M059J (cell line): ENCODE measurements at regions not wholly inside any gene's neighbourhood (a gene's known extent, or its start where the extent isn't known, plus 50 kb on each side); places are given as distances from the start of the nearest gene placed in this dataset.

Experiments
- DNase-seq: peaks from one replicate; pipeline ENCODE4 v3.0.0-alpha.2; 2012; ENCODE audit warnings: low read depth

DNA sequence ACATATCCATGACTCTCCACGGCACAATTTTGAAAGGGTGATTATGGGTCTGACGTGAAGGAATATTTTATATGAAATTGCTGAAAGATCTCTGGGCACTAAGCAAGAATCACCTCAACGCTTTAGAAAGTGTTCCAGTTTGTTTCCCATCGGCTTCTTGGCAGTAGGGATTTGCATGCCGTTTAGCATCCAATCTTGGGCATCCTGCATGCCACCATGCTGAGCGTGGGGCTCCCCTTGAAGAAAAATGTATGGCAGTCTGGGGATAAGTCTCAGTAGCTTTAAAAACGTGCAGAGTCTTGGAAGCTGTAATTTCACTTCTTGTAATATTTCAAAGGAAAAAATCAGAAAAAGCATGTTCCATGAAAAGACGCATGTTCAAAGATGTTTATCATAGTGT is 151.7 kb downstream of the DMRT2 start:
- no peak for DNase-seq

DNA sequence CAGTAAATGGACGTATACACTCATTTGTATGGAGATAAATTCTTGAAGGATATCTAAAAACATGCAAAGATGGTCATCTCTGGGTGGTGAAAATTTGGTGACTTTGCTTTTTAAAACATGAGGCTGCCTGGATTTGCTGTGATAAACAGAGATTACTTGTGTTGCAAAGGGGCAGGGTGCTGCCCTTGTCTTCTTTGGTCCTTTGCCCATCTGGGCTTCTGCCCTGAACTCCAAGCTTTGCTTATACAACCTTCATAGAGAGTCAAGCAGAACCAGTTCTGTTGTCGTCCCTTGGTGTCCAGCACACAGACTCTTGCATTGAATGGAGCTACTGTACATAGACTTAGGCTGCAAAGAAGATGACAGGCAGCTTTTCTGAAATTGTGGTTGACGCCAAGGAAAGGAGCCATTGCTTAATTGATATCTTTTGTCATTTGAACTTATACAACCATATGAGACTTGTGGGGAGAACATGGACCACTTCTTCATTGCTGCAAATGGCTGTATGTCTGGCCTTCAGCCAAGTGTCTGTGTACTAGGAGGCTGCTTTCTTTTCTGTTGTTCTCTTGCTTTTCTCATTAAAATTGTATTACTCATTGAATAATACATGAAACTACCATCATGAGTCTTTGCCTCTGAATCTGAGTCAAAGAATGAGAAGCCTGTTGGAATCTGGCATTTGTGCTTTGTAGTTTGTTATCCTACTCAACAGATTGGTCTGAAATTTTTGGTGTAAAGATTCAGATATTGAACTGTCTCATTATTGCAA is 152.5 kb downstream of the DMRT2 start:
- no peak for DNase-seq

DNA sequence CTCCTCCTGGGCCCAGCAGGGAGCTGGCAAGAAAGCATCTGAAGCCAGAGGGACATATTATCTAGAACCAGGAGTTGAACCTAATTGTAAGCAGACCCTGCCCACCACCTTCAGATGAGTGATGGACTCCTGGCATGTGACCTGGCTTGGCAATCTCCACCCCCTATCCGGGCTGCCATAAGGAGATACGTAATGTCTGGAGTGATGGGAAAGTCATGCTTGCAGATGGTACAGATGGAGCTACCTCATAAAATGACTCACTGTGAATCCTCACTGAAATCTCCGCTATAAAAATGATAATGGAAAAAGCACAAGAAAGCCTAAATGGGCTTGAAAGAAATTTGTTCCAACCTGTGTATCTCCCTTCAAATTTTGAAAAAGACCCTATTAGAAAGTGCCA is 157.5 kb downstream of the DMRT2 start:
- peak; percentile 45 for DNase-seq

DNA sequence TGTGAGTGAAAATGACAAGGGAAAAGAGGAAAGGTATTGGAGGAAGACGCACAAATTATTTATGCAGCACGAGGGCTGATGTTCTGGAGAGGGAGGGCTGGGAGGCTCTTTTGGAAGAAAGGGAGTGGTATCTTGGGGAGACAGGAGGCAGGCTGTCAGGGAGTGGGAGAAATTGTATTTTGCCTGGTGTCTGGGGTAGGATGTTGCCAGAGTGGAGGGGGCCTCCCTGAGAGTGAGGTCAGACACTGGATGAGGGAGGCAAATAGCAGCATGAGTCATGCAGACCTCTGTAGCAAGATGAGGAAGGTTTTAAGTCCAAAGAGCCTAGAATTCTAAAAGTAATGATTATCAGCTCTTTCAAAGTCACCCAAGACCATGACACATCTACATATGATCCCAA is 158.0 kb downstream of the DMRT2 start:
- peak; percentile 30 for DNase-seq

DNA sequence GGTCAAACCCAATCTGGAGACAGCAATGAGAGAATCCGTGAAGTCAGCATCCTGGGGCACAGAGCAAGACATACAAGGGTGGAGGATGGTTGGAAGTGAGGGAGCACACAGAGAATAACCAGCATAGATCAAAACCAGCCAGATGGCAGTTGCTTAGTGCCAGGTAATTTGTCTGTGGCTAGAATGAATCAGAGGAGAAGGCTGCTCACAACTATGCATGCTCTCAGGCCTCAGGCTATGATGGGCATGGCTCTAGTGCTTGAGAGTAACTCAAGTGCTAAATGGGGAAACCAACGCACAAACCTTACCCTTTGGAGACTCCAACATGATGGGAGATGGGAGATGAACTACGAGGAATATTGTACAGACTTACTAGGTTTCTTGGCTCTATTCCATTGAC is 160.8 kb downstream of the DMRT2 start:
- DNase-seq, result peak; percentile 61

DNA sequence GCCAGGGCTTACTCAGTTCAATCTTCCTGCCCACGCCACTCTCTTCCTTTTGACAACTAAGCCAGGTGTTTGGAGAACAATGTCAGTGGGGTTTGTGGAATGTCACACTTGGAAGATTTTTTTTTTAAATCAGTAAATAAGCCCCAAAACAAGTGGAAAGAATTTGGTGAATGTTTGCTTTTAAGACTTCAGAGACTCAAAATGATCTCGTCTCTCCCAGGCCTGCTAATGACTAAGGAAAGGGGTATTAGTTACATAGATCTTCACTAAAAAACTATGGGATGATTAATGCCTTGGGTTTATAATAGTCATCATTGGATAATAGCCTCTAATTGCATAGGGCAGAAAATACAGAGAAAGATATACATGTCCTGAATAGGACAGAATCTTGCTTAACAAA is 166.4 kb downstream of the DMRT2 start:
- no peak for DNase-seq

DNA sequence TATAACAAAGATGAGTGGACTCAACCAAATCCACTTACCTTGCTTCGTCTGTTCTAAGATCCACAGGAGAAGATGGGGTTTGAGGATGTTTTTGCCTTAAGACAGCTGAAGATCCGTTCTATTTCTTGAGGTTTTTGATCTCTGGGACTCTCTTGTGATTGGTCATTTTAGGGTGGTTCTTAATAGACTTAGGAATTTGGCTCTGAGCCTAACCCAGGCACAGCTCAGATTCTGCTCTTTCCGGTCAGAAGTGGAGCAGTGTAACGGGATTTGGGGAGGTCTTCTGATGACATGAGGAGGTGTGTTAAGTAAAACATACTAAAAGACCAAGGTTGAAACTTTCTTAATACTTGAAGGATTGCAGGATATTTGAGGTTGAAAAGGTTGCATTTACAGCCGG is 166.9 kb downstream of the DMRT2 start:
- DNase-seq, result peak; percentile 29

DNA sequence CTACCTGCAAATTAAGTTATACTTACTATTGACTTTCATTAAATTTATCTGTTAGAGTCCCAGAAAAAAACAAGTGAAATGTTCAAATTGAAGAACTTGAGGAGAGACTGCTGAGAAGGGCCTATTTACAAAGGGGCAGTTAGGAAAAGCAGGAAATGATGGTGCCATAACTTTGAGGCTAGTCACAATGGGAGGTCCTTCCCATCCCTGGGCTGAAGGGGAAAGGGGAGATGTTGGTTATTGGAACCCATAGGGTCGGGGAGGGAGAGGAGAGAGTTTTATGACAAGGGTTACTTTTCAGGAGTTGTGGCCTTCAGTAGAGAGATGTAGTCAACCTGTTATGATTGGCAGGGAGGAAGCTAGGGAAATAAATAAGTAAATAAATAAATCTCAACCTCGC is 169.1 kb downstream of the DMRT2 start:
- DNase-seq, result no peak

DNA sequence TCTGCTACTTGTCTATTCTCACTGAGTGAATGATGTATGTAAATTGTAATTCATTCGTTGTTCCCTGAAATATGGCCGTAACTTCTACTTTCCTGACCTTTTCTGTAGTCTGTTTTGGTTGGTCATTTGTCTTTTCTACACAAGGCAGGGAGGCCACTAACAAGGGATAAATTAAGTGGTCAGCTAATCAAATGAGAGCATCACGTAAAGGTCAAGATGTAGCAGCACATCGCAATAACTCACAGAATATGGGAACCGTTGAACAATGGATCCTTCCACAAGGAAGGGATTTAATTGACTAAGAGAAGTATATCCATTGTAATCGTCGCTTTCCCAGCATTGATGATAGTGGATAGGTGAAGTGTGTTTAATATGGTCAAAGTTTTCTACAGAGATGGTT is 171.1 kb downstream of the DMRT2 start:
- DNase-seq, result no peak

DNA sequence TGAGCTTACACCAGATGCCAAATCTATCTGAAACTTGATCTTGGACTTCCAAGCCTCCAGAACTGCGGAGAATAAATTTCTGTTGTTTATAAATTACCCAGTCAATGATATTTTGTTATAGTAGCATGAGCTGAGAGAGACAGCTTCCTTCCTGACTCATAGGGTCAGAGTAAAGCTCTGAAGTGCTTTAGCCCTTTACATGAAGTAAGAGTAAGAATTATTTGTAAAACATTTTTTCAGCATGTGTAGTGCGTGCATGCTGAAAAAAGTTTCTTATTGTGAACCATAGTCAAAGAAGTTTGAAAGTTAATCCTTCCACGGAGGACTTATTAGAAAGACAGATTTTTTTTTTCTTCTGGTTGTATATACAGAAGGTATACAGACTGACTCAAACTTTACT is 172.4 kb downstream of the DMRT2 start:
- DNase-seq, result no peak

DNA sequence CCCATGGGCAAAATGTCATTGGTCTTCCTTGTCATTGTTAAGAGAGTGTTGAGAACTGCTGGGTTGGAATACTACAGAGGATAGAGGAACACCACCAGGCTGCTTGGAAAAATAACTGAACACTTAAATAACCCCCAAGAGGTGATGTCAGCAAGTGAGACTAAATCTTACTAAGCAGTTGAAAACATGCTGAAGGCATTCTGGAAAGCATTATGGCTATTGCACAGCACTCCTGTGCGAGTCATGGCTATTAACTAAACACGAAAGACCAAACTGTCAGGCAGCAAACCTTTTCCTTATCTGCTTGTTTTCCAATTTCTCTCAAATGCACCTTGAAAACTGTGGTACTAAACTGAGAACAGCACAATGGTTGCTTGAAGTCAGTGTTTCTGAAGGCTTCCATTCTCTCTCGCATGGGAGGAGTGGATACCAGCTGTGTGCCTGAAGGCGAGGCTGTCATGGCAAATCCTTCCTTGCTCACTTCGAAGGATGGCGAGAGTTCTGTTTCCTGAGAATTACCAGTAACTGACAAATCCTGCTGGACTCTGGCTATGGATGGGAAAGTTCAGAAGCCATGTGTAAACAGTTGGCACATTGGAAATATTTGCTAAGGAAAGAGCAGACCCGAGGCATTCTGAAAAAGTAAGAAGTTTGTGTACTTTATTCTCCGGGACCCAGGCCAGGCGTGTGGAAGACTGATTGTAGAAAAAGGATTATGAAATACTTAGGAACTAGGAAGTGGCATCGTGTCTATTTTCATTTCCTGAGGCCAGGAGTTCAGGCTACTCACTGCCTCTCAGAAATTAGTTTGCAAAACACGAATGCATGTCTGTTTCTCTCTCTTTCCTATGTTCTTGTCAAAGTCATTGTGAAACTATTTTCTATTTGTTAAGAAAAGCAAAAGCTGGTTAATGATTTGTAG is 182.1 kb downstream of the DMRT2 start:
- DNase-seq, result peak; percentile 53

DNA sequence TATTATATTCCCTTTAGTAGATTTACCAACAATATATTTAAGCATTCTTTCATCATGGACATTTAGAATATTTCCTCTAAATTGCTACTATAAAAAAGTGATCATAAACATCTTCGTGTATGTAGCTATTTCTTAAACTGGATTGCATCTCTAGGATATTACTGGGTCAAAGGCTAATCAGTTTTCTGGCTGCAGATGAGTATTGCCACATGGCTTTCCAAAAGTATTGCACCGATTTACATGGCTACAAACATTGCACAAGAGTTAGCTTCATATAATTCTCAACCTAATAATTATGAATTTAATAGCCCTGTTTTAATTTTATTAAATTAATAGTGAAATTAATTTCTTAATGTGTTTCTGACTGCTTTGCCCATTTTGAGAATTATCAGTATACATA is 183.4 kb downstream of the DMRT2 start:
- no peak for DNase-seq

DNA sequence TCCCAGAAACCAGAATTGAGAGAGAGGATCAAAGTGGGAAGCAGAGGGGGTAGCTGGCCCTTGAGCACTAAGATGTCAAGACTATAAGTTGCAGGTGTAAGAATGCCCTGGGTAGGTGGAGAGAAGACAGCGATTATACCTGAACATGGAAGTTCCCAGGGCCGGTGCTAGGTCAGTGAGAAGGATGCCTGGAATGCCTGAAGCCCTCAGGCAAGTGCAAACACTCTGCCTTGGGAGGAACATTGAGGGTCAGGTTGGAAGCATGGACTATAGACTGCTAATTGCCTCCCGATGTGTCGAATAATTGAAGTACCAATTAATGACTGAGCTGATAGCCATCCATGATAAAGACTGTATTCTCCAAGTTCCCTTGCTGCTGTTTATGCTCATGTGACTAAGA is 185.5 kb downstream of the DMRT2 start:
- DNase-seq, result no peak

DNA sequence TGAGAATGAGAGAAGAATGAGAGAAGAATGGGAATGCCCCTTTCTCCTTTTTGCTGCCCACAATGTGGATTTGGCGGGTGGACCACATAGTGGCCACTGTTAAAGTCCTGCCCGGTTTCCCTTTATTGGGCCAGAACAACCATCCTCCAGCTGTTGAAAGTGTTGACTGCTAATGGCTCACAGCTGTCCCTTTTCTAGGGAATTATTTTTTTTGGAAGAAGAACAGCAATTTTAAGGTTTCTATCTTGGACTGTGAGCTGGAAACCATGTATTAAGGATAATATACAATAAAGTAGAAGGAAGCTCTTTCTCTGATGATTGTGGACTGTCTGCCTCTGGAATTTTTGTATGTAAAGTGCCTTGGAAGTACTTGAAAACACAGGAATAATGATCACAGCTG is 185.9 kb downstream of the DMRT2 start:
- no peak for DNase-seq

DNA sequence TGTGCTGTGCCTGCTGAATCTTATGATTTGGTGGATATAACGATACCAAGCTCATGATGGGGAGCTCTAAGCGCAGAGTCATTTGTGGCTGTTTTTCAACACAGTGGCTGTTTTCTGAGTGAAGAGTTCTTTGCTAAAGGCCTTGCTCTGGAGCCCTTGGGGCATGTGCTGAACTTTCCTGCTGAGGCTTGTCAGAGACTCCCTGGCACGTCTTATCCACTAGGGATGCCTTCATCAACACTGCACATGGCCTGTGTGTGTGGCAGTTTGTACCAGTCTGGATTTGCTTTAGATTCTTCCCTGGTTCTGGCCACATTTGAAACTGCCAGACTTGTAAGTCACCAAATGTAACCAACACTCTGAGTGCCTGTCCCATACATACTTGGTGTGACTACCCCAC is 188.2 kb downstream of the DMRT2 start:
- no peak for DNase-seq

DNA sequence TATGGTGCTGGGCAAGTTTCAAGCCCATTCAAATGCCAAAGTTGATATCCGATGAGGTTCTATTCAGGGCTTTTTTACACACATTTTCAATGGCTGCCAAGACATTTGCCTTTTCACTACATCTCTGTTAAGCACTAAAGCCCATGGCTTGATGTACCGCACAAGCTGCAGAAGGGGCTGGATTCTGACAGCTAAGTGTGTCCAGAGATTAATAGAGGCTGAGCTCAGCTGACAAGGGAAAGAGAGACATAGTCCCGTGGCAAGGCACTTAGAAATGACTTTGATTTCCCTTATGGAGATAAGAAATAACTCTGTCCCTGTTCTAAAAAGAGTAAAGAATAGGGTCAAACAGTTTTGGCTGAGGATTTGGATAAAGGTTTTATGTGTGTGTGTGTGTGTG is 198.6 kb downstream of the DMRT2 start:
- DNase-seq, result no peak

DNA sequence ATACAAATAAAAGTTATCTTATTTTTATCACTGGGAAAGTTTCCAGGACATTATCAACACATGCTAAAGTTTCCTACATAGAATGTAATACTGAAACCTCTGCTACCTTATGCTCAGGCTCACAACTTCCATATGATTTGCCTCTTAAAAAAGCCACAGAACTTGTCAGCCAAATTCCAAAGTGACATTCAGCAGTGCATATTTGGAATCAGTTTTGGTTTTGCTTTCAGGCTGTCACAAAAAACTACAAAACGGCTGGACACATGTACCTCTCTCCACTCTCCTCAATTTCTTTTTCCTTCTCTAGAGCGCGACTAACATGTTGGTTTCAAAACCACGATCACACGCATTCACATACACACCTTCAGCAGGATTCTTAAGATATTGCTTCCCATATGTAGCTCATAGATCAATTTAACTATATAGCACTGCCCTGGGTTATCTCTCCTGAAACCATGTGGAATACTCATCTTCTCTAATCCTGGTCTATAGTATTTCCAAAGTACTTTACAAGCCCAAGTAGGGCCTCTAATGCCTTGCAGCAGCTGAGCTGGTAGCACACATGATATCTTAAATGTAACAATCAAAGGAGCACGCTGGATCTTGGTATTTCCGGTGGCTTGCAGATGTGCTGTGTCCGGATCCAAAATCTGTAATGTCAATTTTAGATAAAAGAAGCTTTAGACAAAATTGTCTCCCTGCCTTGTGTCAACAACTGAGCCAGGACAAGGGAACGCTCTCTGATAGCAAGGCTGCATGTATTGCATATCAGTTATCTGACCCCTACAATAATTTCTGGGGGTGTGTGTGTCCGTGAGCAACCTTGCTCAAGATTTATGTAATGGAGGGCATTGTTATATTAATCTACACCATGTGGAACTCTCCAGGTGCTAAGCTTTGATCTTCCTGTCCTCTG is 203.2 kb downstream of the DMRT2 start:
- DNase-seq, result no peak

DNA sequence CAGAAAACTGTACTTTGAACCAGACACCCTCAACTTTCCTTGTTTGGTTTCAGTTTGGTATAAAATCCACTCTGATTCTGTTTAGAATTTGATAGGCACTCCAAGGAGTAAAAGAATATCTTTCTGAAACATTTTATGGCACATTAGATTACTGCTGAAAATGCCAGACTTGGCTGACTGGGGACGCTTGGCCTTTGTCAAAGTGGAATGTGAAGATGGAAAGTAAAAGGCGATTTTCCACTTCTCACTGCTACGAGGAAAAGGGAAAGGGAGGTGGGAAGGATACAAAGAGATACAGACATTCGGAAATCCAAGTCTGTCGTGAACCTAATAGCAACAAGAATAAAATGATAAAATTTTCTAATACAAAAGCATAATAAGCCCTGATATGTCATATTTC is 203.9 kb downstream of the DMRT2 start:
- no peak for DNase-seq

DNA sequence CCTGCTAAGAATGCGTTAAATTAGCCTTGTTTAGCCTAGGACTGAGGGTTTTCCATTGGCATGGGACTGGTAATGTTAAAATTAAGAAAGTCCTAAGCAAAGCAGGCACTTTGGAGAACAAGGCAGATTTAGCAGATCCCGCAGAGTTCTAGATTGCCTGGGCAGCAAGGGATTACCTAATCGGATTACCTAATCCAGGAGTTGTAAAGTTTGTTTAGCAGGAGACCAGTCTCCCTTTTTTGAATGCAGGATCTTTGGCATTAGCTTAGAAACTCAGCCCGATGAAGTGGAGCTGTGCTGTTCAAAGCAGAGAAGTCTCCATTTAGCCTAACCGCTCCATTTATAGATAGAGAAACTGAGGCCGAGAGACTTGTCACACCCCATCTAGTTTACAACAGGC is 206.0 kb downstream of the DMRT2 start:
- DNase-seq, result no peak

DNA sequence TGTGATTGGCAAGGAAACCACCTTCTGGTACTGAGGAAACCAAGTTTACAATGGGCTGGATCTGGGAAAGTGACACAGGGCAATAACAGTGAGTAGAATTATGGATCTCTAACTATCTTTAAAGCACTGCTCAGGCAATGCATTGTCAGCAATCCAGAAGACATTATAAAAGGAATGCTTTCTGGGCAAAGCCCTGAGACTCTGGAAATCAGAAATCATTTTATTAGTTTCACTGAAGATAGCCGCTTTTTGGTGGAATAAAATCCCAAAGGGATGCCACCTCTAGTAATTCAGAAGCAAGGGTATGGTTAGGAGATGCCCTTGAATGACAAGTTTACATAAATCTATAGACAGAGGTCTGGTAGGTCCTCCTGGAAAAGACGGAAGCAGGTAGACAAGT is 211.1 kb downstream of the DMRT2 start:
- DNase-seq, result no peak

DNA sequence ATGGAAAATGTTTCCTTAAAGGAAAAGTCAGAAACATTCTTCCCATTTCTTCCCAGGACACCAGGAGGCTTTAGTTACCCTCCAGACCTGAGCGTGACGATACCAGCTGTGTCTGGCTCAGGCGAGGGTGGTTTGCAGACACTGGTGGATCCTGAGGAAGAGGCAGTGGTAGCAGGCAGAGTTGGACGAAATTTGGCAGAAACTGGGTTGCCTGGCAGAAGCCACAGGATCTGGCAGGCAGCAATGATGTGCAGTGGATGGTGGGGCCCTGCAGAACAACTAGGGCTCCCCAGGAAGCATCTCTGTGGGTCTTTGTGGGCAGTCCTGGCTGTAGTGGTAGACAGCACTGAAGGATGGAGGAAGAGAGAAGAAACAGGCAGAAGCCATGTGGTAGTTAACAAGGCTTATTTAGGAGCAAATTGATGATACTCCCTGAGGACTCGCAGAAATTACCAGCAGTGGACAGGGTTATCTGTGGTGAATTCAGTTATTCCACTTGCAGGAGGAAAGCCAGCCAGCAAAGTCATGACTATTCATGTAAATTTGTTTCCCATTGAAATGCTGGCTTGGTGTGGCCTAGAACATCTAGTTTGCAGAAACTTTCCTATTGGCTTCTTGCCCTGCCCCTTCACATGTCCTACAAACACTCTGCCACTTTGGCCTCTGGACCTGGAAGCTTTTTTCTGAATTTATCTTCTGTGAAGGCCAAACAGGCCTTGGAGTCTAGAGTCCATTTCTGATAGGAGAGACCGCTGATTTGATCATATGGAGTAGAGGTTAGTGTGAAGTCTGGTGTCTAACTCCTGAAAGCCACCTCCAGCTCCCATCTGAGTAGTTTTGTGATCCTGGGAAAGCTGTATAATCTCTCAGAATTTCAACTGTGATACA is 212.0 kb downstream of the DMRT2 start:
- DNase-seq, result no peak
